SK-N-SH (cell line): ENCODE measurements at regions not wholly inside any gene's neighbourhood (a gene's known extent, or its start where the extent isn't known, plus 50 kb on each side); places are given as distances from the start of the nearest gene placed in this dataset.

Experiments used
- CTCF ChIA-PET: fragments of 300-600, 350-600 bp; formaldehyde crosslinking; extraction: SDS; loops from one replicate; lab custom pipeline; 2021; lab: Yijun Ruan, JAX
- POLR2A ChIA-PET: fragments of 350-600 bp; sonication (Branson Sonifier 250); formaldehyde crosslinking; extraction: SDS; loops from one replicate; lab custom pipeline; 2020; ENCODE audit warnings: antibody characterized with exemption, inconsistent platforms; lab: Yijun Ruan, JAX
- DNase-seq: peaks from one replicate; pipeline ENCODE4 v3.0.0; 2012
- H2AFZ ChIP-seq: fragments of 200-600 bp; sonication (generic); 2 replicates; pipeline ENCODE4 v1.8.1; 2016; ENCODE audit warnings: antibody characterized with exemption, mild to moderate bottlenecking, low read depth
- H3F3A ChIP-seq: fragments of 200-600 bp; sonication (generic); replicated peaks from 2 replicates; pipeline ENCODE3; 2016; ENCODE audit warnings: antibody characterized with exemption, mild to moderate bottlenecking; ENCODE audit not compliant: insufficient read depth
- H3K27ac ChIP-seq, 2 experiments: fragments of 200-500 bp in 1 of 2; fragments of 200-600 bp in 1 of 2; sonication (Bioruptor generic) in 1 of 2; sonication (generic), shearing (Covaris generic) in 1 of 2; 2 replicates each; pipeline versions ENCODE4 v1.5.1 to v1.6.1; 2014 to 2016; ENCODE audit warnings: low read depth in 2 of 2, inconsistent platforms in 1 of 2, low read length in 1 of 2, mild to moderate bottlenecking in 1 of 2, mixed read lengths in 1 of 2
- H3K27me3 ChIP-seq: fragments of 200-600 bp; sonication (generic), shearing (Covaris generic); 2 replicates; pipeline ENCODE4 v1.6.1; 2016; ENCODE audit warnings: mixed run types; ENCODE audit not compliant: insufficient read depth
- H3K36me3 ChIP-seq, 2 experiments: fragments of 200-500 bp in 1 of 2; fragments of 200-600 bp in 1 of 2; sonication (Bioruptor generic) in 1 of 2; sonication (generic) in 1 of 2; replicated peaks in 1 of 2; 2 replicates each; pipeline versions ENCODE3 to v1.5.1; 2014 to 2016; ENCODE audit warnings: low read length in 1 of 2, mild to moderate bottlenecking in 1 of 2; ENCODE audit not compliant: insufficient read depth in 2 of 2, control insufficient read depth in 1 of 2
- H3K4me1 ChIP-seq, 2 experiments: fragments of 200-500 bp in 1 of 2; fragments of 200-600 bp in 1 of 2; sonication (Bioruptor generic) in 1 of 2; sonication (generic), shearing (Covaris generic) in 1 of 2; 2 replicates each; pipeline versions ENCODE4 v1.5.1 to v1.6.1; 2014 to 2016; ENCODE audit warnings: low read depth in 1 of 2, low read length in 1 of 2, mixed run types in 1 of 2; ENCODE audit not compliant: insufficient read depth in 2 of 2, control insufficient read depth in 1 of 2
- H3K4me2 ChIP-seq: fragments of 200-600 bp; sonication (generic), shearing (Covaris generic); 2 replicates; pipeline ENCODE4 v1.6.1; 2017; ENCODE audit warnings: mixed run types
- H3K4me3 ChIP-seq, 2 experiments: fragments of 200-500 bp in 1 of 2; fragments of 200-600 bp in 1 of 2; sonication (Bioruptor generic) in 1 of 2; sonication (generic), shearing (Covaris generic) in 1 of 2; 2 replicates each; pipeline versions ENCODE4 v1.5.1 to v1.8.1; 2014 to 2016; ENCODE audit warnings: low read depth in 2 of 2, inconsistent platforms in 1 of 2, low read length in 1 of 2, mild to moderate bottlenecking in 1 of 2, mixed read lengths in 1 of 2, moderate library complexity in 1 of 2
- H3K79me2 ChIP-seq: fragments of 200-600 bp; sonication (generic); 2 replicates; pipeline ENCODE4 v1.8.1; 2017; ENCODE audit warnings: mild to moderate bottlenecking; ENCODE audit not compliant: insufficient read depth
- H3K9ac ChIP-seq: fragments of 200-600 bp; sonication (generic); 2 replicates; pipeline ENCODE4 v1.6.1; 2017; ENCODE audit warnings: mixed run types
- H3K9me2 ChIP-seq: fragments of 200-600 bp; sonication (generic); 2 replicates; pipeline ENCODE4 v1.6.1; 2017; ENCODE audit warnings: mixed run types
- H3K9me3 ChIP-seq: fragments of 200-600 bp; sonication (generic); 2 replicates; pipeline ENCODE4 v1.6.1; 2017; ENCODE audit warnings: mixed run types, mild to moderate bottlenecking, moderate library complexity
- H4K20me1 ChIP-seq: fragments of 200-600 bp; sonication (generic); 2 replicates; pipeline ENCODE4 v1.6.1; 2017; ENCODE audit warnings: mild to moderate bottlenecking, mixed run types; ENCODE audit not compliant: insufficient read depth
- ELF1 ChIP-seq: IDR thresholded peaks from 2 replicates; pipeline ENCODE4 v1.4.0; 2012
- RFX5 ChIP-seq: IDR thresholded peaks from 2 replicates; pipeline ENCODE4 v1.6.1; 2012; ENCODE audit warnings: mild to moderate bottlenecking, improper control_type of control experiment, low read length
- SIN3A ChIP-seq: IDR thresholded peaks from 2 replicates; pipeline ENCODE4 v1.6.1; 2012; ENCODE audit warnings: low read depth, mild to moderate bottlenecking, low read length, moderate library complexity, borderline replicate concordance
- WGBS: methylation state at CpG from one replicate; pipeline ENCODE4 v1.1.6; 2017; ENCODE audit warnings: low lambda C conversion rate; 5-methylcytosine and 5-hydroxymethylcytosine counted together

GRCh38 chr10:132487241-132488135 is 50.1 kb upstream of the INPP5A start:
- no peak overlapping the region for H3K4me2 ChIP-seq
- no peak for TF ChIP-seq SIN3A
- no peak for TF ChIP-seq RFX5
- TF ChIP-seq ELF1, result no peak
- no peaks in the 10 kb centered on the region for H3K9me2 ChIP-seq
- H3F3A ChIP-seq, result peaks cover 6% of the 10 kb centered on the region
- H3K79me2 ChIP-seq, result no peaks in the 10 kb centered on the region
- no peaks in the 10 kb centered on the region for H3K4me1 ChIP-seq
- no peaks in the 10 kb centered on the region; the same call in 1 of the 2 replicates for H3K27me3 ChIP-seq
- CTCF ChIA-PET, result interaction anchor here (0.7 to 0.9 kb wide), 2 partner anchors 25 to 49 kb away, joined by 3 read pairs; no protein-coding TSS in a partner anchor
- H4K20me1 ChIP-seq, result no peaks in the 10 kb centered on the region
- no peak overlapping the region for H3K4me3 ChIP-seq
- DNase-seq, result no peak
- 87% methylated on average over 28 of the region's 41 CpGs for WGBS
- no peak overlapping the region for H2AFZ ChIP-seq
- no peak overlapping the region for H3K9ac ChIP-seq
- H3K27ac ChIP-seq, result no peak overlapping the region
- H3K9me3 ChIP-seq, result no peaks in the 10 kb centered on the region
- POLR2A ChIA-PET, result no interaction called here
- H3K36me3 ChIP-seq, result no peaks in the 10 kb centered on the region
